ENCODE measurements at regions not wholly inside any gene's neighbourhood (a gene's known extent, or its start where the extent isn't known, plus 50 kb on each side); places are given as distances from the start of the nearest gene placed in this dataset.

DNA sequence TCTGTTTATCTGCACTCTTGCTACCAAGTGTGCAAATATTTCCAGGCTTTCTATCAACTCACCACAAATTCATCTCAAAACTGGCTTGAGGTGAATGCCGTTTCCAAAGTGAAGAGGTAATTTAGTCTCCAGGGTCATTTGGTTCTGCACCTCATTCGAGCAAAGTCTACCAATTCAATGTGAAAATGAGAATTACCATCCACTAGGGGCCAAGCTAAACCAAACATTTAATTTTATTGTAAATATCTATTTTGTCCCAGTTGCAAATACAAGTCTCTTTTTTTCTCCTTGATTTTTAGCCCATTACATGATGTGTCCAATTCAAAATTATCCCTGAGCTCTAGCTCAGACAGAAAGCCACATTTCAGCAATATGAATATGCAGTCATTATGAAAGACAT lies 152.3 kb upstream of the PTBP2 start:
- Histone ChIP-seq H3K27me3 (no peaks in the 10 kb centered on the region), H3K36me3 (no peaks in the 10 kb centered on the region), H3K4me3 (no peak overlapping the region), H3K9me3 (no peaks in the 10 kb centered on the region), H3K4me1 (no peaks in the 10 kb centered on the region), H3K27ac (no peak overlapping the region)
- intact Hi-C loops (cut with DNase I; ENCODE audit: low total_unique reads) (no loop called here), in situ Hi-C loops (cut with MboI; ENCODE audit: low sequenced_read_pairs in 4 of 4) (no loop called here)
- no peak for DNase-seq
- TF ChIP-seq POLR2A (IDR thresholded peaks at IDR 0.05) (no peak), CTCF (IDR thresholded peaks at IDR 0.05 in 4 of 5, conservative IDR thresholded peaks at IDR 0.05 in 1 of 5) (no peak)
- ATAC-seq = no peak

- intact Hi-C loops (cut with DNase I; ENCODE audit: low total_unique reads) (no loop called here), in situ Hi-C loops (cut with MboI; ENCODE audit: low sequenced_read_pairs in 4 of 4) (no loop called here)
- no peak overlapping the region for H3K4me3 ChIP-seq
- H3K27ac ChIP-seq = no peak overlapping the region
- DNase-seq (no peak), ATAC-seq (no peak)
- no peak for TF ChIP-seq POLR2A (IDR thresholded peaks at IDR 0.05)
- TF ChIP-seq CTCF (IDR thresholded peaks at IDR 0.05 in 4 of 5, conservative IDR thresholded peaks at IDR 0.05 in 1 of 5) = no peak
- no peaks in the 10 kb centered on the region for H3K36me3 ChIP-seq
- H3K27me3 ChIP-seq = no peaks in the 10 kb centered on the region
- no peaks in the 10 kb centered on the region for H3K4me1 ChIP-seq
- H3K9me3 ChIP-seq = no peaks in the 10 kb centered on the region
Measured at GRCh38 chr1:96579636-96580035, 141.9 kb upstream of the PTBP2 start.

GRCh38 chr1:96580920-96581319 lies 140.7 kb upstream of the PTBP2 start:
- Histone ChIP-seq H3K9me3 (no peaks in the 10 kb centered on the region), H3K36me3 (no peaks in the 10 kb centered on the region), H3K27me3 (no peaks in the 10 kb centered on the region), H3K4me3 (no peak overlapping the region), H3K27ac (no peak overlapping the region), H3K4me1 (no peaks in the 10 kb centered on the region)
- no peak for ATAC-seq
- no peak for DNase-seq
- intact Hi-C loops (cut with DNase I; ENCODE audit: low total_unique reads) (no loop called here), in situ Hi-C loops (cut with MboI; ENCODE audit: low sequenced_read_pairs in 4 of 4) (no loop called here)
- TF ChIP-seq POLR2A (IDR thresholded peaks at IDR 0.05) (no peak), CTCF (IDR thresholded peaks at IDR 0.05 in 4 of 5, conservative IDR thresholded peaks at IDR 0.05 in 1 of 5) (no peak)

GRCh38 chr1:96581772-96582171 lies 139.8 kb upstream of the PTBP2 start:
- DNase-seq (no peak), ATAC-seq (no peak)
- TF ChIP-seq POLR2A (IDR thresholded peaks at IDR 0.05) = no peak
- no peak for TF ChIP-seq CTCF (IDR thresholded peaks at IDR 0.05 in 4 of 5, conservative IDR thresholded peaks at IDR 0.05 in 1 of 5)
- H3K36me3 ChIP-seq = no peaks in the 10 kb centered on the region
- no peak overlapping the region for H3K27ac ChIP-seq
- no peaks in the 10 kb centered on the region for H3K9me3 ChIP-seq
- no peaks in the 10 kb centered on the region for H3K27me3 ChIP-seq
- no peak overlapping the region for H3K4me3 ChIP-seq
- intact Hi-C loops (cut with DNase I; ENCODE audit: low total_unique reads) (no loop called here), in situ Hi-C loops (cut with MboI; ENCODE audit: low sequenced_read_pairs in 4 of 4) (no loop called here)
- no peaks in the 10 kb centered on the region for H3K4me1 ChIP-seq

DNA sequence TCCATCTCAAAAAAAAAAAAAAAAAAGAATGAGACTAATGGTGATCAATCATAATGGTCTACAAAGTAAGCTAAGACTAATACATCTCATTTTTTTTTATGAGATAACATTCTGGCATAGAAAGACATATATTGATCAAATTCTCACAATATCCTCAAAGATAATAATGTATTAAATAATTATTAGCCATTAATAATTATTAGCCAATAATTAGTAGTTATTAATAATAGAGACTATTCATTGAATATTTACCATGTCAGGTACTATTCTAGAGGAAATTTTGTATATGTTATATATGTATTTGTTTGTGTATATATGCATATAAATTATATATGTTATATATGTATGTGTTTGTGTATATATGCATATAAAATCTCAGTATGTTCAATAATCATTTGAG lies 137.7 kb upstream of the PTBP2 start:
- TF ChIP-seq POLR2A (IDR thresholded peaks at IDR 0.05) = no peak
- no peak for TF ChIP-seq CTCF (IDR thresholded peaks at IDR 0.05 in 4 of 5, conservative IDR thresholded peaks at IDR 0.05 in 1 of 5)
- no peaks in the 10 kb centered on the region for H3K9me3 ChIP-seq
- intact Hi-C loops (cut with DNase I; ENCODE audit: low total_unique reads) = no loop called here
- H3K4me1 ChIP-seq = no peaks in the 10 kb centered on the region
- no peaks in the 10 kb centered on the region for H3K36me3 ChIP-seq
- no peaks in the 10 kb centered on the region for H3K27me3 ChIP-seq
- ATAC-seq = no peak
- no peak overlapping the region for H3K4me3 ChIP-seq
- H3K27ac ChIP-seq = no peak overlapping the region
- DNase-seq = no peak
- in situ Hi-C loops (cut with MboI; ENCODE audit: low sequenced_read_pairs in 4 of 4) = no loop called here

Measured in gastrocnemius medialis (tissue), 4 donors.